Spleen (tissue), 11 donors: ENCODE measurements at regions not wholly inside any gene's neighbourhood (a gene's known extent, or its start where the extent isn't known, plus 50 kb on each side); places are given as distances from the start of the nearest gene placed in this dataset.
"Not testable (repeated sequence)": the region's sequence is repeated elsewhere in the genome, so short reads cannot be mapped to it uniquely, and the experiment has no call there.

Experiments used
- DNase-seq: peaks from one replicate; pipeline ENCODE4 v3.0.0-alpha.2; 2020
- H3K27ac ChIP-seq, 8 donors: fragments of 200-600 bp; sonication (generic) in 7 of 8; 1 replicate in 4 of 8; 2 replicates in 4 of 8; pipeline versions ENCODE4 v1.5.0 to v1.8.0; 2016 to 2021; ENCODE audit warnings: inconsistent platforms in 4 of 8, mild to moderate bottlenecking in 4 of 8, moderate library complexity in 1 of 8
- H3K27me3 ChIP-seq, 7 donors: fragments of 200-600 bp; sonication (generic) in 6 of 7; replicated peaks in 1 of 7; 1 replicate in 4 of 7; 2 replicates in 3 of 7; pipeline versions ENCODE4 v1.5.0 to v1.8.0; 2016 to 2021; ENCODE audit warnings: inconsistent platforms in 3 of 7, mild to moderate bottlenecking in 1 of 7
- H3K36me3 ChIP-seq, 6 donors: fragments of 200-600 bp; sonication (generic) in 5 of 6; 1 replicate in 4 of 6; 2 replicates in 2 of 6; pipeline versions ENCODE4 v1.5.0 to v1.8.0; 2016 to 2021; ENCODE audit warnings: inconsistent platforms in 2 of 6
- H3K4me1 ChIP-seq, 6 donors: fragments of 200-600 bp; sonication (generic) in 5 of 6; 1 replicate in 3 of 6; 2 replicates in 3 of 6; pipeline versions ENCODE4 v1.5.0 to v1.8.0; 2016 to 2021; ENCODE audit warnings: inconsistent platforms in 3 of 6
- H3K4me3 ChIP-seq, 8 donors: fragments of 200-600 bp; sonication (generic) in 7 of 8; 1 replicate in 4 of 8; 2 replicates in 4 of 8; pipeline versions ENCODE4 v1.5.0 to v1.8.0; 2016 to 2021; ENCODE audit warnings: inconsistent platforms in 4 of 8, mild to moderate bottlenecking in 4 of 8, moderate library complexity in 2 of 8
- H3K9me3 ChIP-seq, 8 donors: fragments of 200-600 bp; sonication (generic) in 7 of 8; 1 replicate in 4 of 8; 2 replicates in 4 of 8; pipeline versions ENCODE4 v1.5.0 to v1.8.0; 2016 to 2021; ENCODE audit warnings: inconsistent platforms in 4 of 8
- POLR2A ChIP-seq, 3 donors: fragments of 450-650 bp; IDR thresholded peaks; one replicate each; pipeline ENCODE4 v1.5.1; 2017; ENCODE audit warnings: antibody characterized with exemption in 3 of 3, mild to moderate bottlenecking in 1 of 3
- POLR2AphosphoS5 ChIP-seq, 3 donors: sonication (generic); formaldehyde crosslinking; IDR thresholded peaks; one replicate each; pipeline ENCODE4 v1.5.1; 2017; ENCODE audit warnings: antibody characterized with exemption in 3 of 3
- WGBS, 5 donors: extraction: QIAGEN DNeasy Blood & Tissue Kit in 3 of 5; methylation state at CpG; one replicate each; pipeline versions ENCODE4 v1.1.5 to v1.1.7; 2013 to 2018; 5-methylcytosine and 5-hydroxymethylcytosine counted together
- intact Hi-C: fragments of 100-400 bp; cut with DNase I; formaldehyde crosslinking; loops from one replicate; pipeline ENCODE4 v1.15.0; 2023; ENCODE audit warnings: low total_unique reads
- TF ChIP-seq, protein P1 (sequence below), 11 experiments: fragments of 200-600 bp in 7 of 11; fragments of 450-650 bp in 4 of 11; sonication (generic) in 4 of 11; IDR thresholded peaks in 8 of 11; conservative IDR thresholded peaks in 3 of 11; 1 replicate in 7 of 11; 2 replicates in 4 of 11; pipeline versions ENCODE4 v1.4.0 to v1.8.0; 2016 to 2021; ENCODE audit warnings: antibody characterized with exemption in 11 of 11, inconsistent platforms in 4 of 11, mild to moderate bottlenecking in 1 of 11
- donor health status: healthy with polysubstance abuse.
- donor health status: DM: no; HTN: no; CAD: no; lungs with moderate emphysema.
- donor health status: DM: no; HTN: no; CAD: no.
- donor health status: Bipolar disorder and iron deficiency.
- donor health status: healthy.
- donor health status: DM: no; HTN: no; CAD: no.
- donor health status: DM: yes; HTN: yes; CAD: no.

DNA sequence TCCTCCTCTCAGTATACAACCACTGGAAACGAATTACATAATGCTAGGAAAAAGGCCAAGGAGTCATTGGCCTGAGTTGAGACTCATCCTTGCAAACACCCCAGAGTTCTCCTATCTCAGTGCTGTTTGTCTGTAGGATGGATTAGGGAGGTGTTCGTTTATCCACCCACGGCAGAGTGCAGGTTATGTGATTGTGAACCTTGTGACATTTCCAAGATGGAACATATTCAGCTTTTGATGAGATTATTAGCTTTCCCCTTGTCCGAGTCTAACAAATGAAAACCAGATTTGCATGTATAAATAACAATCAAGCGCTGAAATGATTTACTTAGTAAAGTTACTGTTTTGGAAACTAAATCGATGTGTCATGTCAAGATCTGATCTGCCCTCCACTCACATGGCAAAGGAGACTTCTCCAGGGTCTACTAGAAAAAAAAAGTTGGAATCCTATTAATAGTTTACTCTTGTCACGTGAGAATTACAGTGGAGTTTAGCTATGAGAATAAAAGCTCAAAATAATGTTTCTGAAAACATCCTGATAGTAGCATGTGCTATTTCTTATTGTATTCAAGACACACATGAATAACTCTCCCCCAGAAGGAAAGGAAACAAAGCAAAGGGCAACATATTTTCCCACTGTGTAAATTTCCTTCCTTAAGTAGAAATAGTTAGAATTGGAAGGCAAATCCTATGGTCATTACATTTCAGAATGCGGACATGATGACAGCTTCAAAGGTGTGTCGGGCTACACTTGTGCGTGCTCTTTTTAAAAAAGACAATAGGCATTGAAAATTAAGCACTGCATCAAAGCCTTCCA is 600.4 kb downstream of the EBF1 start:
- WGBS, 5 donors: 78 to 85% (median 83%) methylated on average over 10 of the region's 10 CpGs
- Histone ChIP-seq H3K4me1 (peaks cover 0 to 13% (median 0%) of the 10 kb centered on the region in 6 donors), H3K9me3 (peaks cover 0 to 1% (median 0%) of the 10 kb centered on the region in 8 donors), H3K36me3 (no peaks in the 10 kb centered on the region), H3K27me3 (no peaks in the 10 kb centered on the region), H3K27ac (no peak overlapping the region), H3K4me3 (no peak overlapping the region)
- intact Hi-C loops: no loop called here
- no peak for DNase-seq
- no peak for TF ChIP-seq POLR2A (IDR thresholded peaks at IDR 0.05)
- TF ChIP-seq, protein P1, sequence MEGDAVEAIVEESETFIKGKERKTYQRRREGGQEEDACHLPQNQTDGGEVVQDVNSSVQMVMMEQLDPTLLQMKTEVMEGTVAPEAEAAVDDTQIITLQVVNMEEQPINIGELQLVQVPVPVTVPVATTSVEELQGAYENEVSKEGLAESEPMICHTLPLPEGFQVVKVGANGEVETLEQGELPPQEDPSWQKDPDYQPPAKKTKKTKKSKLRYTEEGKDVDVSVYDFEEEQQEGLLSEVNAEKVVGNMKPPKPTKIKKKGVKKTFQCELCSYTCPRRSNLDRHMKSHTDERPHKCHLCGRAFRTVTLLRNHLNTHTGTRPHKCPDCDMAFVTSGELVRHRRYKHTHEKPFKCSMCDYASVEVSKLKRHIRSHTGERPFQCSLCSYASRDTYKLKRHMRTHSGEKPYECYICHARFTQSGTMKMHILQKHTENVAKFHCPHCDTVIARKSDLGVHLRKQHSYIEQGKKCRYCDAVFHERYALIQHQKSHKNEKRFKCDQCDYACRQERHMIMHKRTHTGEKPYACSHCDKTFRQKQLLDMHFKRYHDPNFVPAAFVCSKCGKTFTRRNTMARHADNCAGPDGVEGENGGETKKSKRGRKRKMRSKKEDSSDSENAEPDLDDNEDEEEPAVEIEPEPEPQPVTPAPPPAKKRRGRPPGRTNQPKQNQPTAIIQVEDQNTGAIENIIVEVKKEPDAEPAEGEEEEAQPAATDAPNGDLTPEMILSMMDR (IDR thresholded peaks at IDR 0.05 in 8 of 11, conservative IDR thresholded peaks at IDR 0.05 in 3 of 11): no peak
- no peak for TF ChIP-seq POLR2AphosphoS5 (IDR thresholded peaks at IDR 0.05)

DNA sequence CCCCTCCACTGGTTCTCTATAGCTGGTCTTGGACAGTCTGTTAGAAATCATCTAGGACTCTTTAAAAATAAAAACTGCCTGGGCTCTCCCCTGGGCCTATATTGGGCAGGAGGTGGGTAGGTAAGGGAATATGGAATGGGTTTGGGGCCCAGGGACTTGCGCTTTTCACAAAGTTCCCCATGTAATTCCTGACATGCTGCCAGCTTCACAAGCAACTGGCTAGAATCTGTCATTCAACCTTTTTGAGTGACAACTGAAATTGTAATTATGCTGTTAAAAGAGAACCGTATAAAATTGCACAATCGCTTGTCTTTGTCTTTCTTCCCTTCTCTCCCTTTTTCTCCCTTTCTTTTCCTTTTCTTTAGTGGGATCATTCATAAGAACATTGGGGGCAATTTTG is 603.1 kb downstream of the EBF1 start:
- peaks cover 0 to 4% (median 0%) of the 10 kb centered on the region in 8 donors for H3K9me3 ChIP-seq
- H3K27ac ChIP-seq: no peak overlapping the region
- intact Hi-C loops: no loop called here
- no peak for TF ChIP-seq POLR2A (IDR thresholded peaks at IDR 0.05)
- TF ChIP-seq, protein P1 (IDR thresholded peaks at IDR 0.05 in 8 of 11, conservative IDR thresholded peaks at IDR 0.05 in 3 of 11): no peak
- no peak for TF ChIP-seq POLR2AphosphoS5 (IDR thresholded peaks at IDR 0.05)
- WGBS, 5 donors: 78 to 91% (median 84%) methylated on average over 3 of the region's 3 CpGs
- H3K36me3 ChIP-seq: no peaks in the 10 kb centered on the region
- H3K27me3 ChIP-seq: no peaks in the 10 kb centered on the region
- H3K4me3 ChIP-seq: no peak overlapping the region
- no peaks in the 10 kb centered on the region for H3K4me1 ChIP-seq
- DNase-seq: no peak

DNA sequence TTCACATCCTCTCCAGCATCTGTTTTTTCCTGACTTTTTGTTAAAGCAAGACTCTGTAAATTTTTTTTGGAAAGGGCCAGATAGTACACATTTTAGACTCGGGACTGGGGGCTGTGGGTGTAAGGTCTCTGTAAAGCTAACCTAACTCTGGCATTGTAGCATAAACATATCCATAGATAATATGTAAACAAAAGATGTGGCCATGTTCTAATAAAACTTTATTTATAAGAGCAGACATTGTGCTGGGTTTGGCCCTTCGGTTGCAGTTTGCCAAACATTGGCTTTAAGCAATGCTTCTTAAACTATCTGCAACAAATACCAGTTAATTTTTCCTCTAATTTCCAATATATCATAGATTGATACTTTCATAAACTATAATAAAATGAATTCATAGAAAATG is 605.2 kb downstream of the EBF1 start:
- H3K27me3 ChIP-seq: no peaks in the 10 kb centered on the region
- 90 to 97% (median 94%) methylated on average over 2 of the region's 2 CpGs for WGBS, 5 donors
- H3K4me3 ChIP-seq: no peak overlapping the region
- no peak overlapping the region for H3K27ac ChIP-seq
- no peak for DNase-seq
- H3K9me3 ChIP-seq: peaks cover 0 to 4% (median 0%) of the 10 kb centered on the region in 8 donors
- no peaks in the 10 kb centered on the region for H3K36me3 ChIP-seq
- TF ChIP-seq, protein P1 (IDR thresholded peaks at IDR 0.05 in 8 of 11, conservative IDR thresholded peaks at IDR 0.05 in 3 of 11): no peak
- TF ChIP-seq POLR2A (IDR thresholded peaks at IDR 0.05) (no peak), POLR2AphosphoS5 (IDR thresholded peaks at IDR 0.05) (no peak)
- H3K4me1 ChIP-seq: no peaks in the 10 kb centered on the region
- intact Hi-C loops: no loop called here

DNA sequence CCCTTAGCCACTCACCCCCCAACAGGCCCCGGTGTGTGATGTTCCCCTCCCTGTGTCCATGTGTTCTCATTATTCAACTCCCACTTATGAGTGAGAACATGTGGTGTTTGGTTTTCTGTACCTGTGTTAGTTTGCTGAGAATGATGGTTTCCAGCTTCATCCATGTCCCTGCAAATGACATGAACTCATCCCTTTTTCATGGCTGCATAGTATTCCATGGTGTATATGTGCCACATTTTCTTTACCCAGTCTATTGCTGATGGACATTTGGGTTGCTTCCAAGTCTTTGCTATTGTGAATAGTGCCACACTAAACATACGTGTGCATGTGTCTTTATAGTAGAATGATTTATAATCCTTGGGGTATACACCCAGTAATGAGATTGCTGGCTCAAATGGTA is 605.7 kb downstream of the EBF1 start:
- H3K4me1 ChIP-seq, intact Hi-C loops, H3K9me3 ChIP-seq, DNase-seq, H3K4me3 ChIP-seq, H3K27me3 ChIP-seq, H3K36me3 ChIP-seq, H3K27ac ChIP-seq: not testable (repeated sequence)
- 88 to 100% (median 99%) methylated on average over 2 of the region's 2 CpGs for WGBS, 5 donors
